ENCODE measurements at regions not wholly inside any gene's neighbourhood (a gene's known extent, or its start where the extent isn't known, plus 50 kb on each side); places are given as distances from the start of the nearest gene placed in this dataset.

- H3K4me3 Mint-ChIP-seq (ENCODE audit: unreplicated experiment), result no peak overlapping the region
- peak overlapping the region; percentile 95 for H3K27ac Mint-ChIP-seq (ENCODE audit: unreplicated experiment)
- Histone ChIP-seq H3K4me2 (ENCODE audit: low read length) (peak overlapping the region; percentile 55), H3K4me1 (ENCODE audit: insufficient read depth, low read length) (peaks cover 25% of the 10 kb centered on the region), H3K9ac (ENCODE audit: low read length) (peak overlapping the region; percentile 23), H4K20me1 (ENCODE audit: insufficient read depth, low read length) (no peaks in the 10 kb centered on the region), H3K27me3 (ENCODE audit: insufficient read depth, low read length) (no peaks in the 10 kb centered on the region), H3K79me2 (ENCODE audit: insufficient read depth, low read length) (no peaks in the 10 kb centered on the region), H2AFZ (ENCODE audit: low read depth, low read length) (peak overlapping the region; percentile 39), H3K9me3 (ENCODE audit: insufficient read depth, low read depth, low read length) (no peaks in the 10 kb centered on the region), H3K27ac (ENCODE audit: low read depth, low read length) (peak overlapping the region; percentile 71), H3K36me3 (ENCODE audit: insufficient read depth, low read length) (no peaks in the 10 kb centered on the region), H3K4me3 (ENCODE audit: insufficient read depth, low read depth, low read length) (no peak overlapping the region)
- DNase-seq (ENCODE audit: low read depth) (peak; percentile 55), FAIRE-seq (no peak)
- no peaks in the 10 kb centered on the region for H3K9me3 Mint-ChIP-seq (ENCODE audit: unreplicated experiment)
- H3K4me1 Mint-ChIP-seq (ENCODE audit: low read depth, unreplicated experiment), result peaks cover 18% of the 10 kb centered on the region
- H3K27me3 Mint-ChIP-seq (ENCODE audit: low read depth, unreplicated experiment), result no peaks in the 10 kb centered on the region
- no peaks in the 10 kb centered on the region for H3K36me3 Mint-ChIP-seq (ENCODE audit: low read depth, unreplicated experiment)
- no peak for TF ChIP-seq CTCF (IDR thresholded peaks at IDR 0.05; ENCODE audit: insufficient read depth, low read depth, low read length)
- no peak for TF ChIP-seq EZH2 (IDR thresholded peaks at IDR 0.05; ENCODE audit: insufficient read depth, low read length)
Observed at GRCh38 chr11:128053981-128054931, 533.1 kb downstream of the ETS1 start.

- Mint-ChIP-seq H3K27me3 (ENCODE audit: low read depth, unreplicated experiment) (no peaks in the 10 kb centered on the region), H3K27ac (ENCODE audit: unreplicated experiment) (peak overlapping the region; percentile 95)
Observed at GRCh38 chr11:128052912-128053641, 534.3 kb downstream of the ETS1 start.

More at GRCh38 chr11:128052912-128053641, 534.3 kb downstream of the ETS1 start:
- Histone ChIP-seq H3K27ac (ENCODE audit: low read depth, low read length) (peak overlapping the region; percentile 71), H3K9me3 (ENCODE audit: insufficient read depth, low read depth, low read length) (no peaks in the 10 kb centered on the region), H2AFZ (ENCODE audit: low read depth, low read length) (peak overlapping the region; percentile 54), H3K27me3 (ENCODE audit: insufficient read depth, low read length) (no peaks in the 10 kb centered on the region), H3K36me3 (ENCODE audit: insufficient read depth, low read length) (no peaks in the 10 kb centered on the region), H3K9ac (ENCODE audit: low read length) (peak overlapping the region; percentile 23), H4K20me1 (ENCODE audit: insufficient read depth, low read length) (no peaks in the 10 kb centered on the region), H3K79me2 (ENCODE audit: insufficient read depth, low read length) (no peaks in the 10 kb centered on the region), H3K4me3 (ENCODE audit: insufficient read depth, low read depth, low read length) (peak overlapping the region; percentile 0), H3K4me1 (ENCODE audit: insufficient read depth, low read length) (peaks cover 25% of the 10 kb centered on the region), H3K4me2 (ENCODE audit: low read length) (peak overlapping the region; percentile 55)
- TF ChIP-seq CTCF (IDR thresholded peaks at IDR 0.05; ENCODE audit: insufficient read depth, low read depth, low read length) (no peak), EZH2 (IDR thresholded peaks at IDR 0.05; ENCODE audit: insufficient read depth, low read length) (no peak)
- FAIRE-seq (peak; percentile 97), DNase-seq (ENCODE audit: low read depth) (peak; percentile 86)
- H3K9me3 Mint-ChIP-seq (ENCODE audit: unreplicated experiment), result no peaks in the 10 kb centered on the region
- no peaks in the 10 kb centered on the region for H3K36me3 Mint-ChIP-seq (ENCODE audit: low read depth, unreplicated experiment)
- peaks cover 18% of the 10 kb centered on the region for H3K4me1 Mint-ChIP-seq (ENCODE audit: low read depth, unreplicated experiment)
- no peak overlapping the region for H3K4me3 Mint-ChIP-seq (ENCODE audit: unreplicated experiment)

Data from astrocyte (in vitro differentiated cells and primary cell).